ENCODE measurements at regions not wholly inside any gene's neighbourhood (a gene's known extent, or its start where the extent isn't known, plus 50 kb on each side); places are given as distances from the start of the nearest gene placed in this dataset.

- TF ChIP-seq ATF2 (CRISPR knock-in tag; IDR thresholded peaks at IDR 0.05; ENCODE audit: borderline replicate concordance, low read depth), result no peak
- no peak for TF ChIP-seq CREB1 (CRISPR knock-in tag; IDR thresholded peaks at IDR 0.05)
- no peak for TF ChIP-seq NR2C2 (CRISPR knock-in tag; IDR thresholded peaks at IDR 0.05)
- no peak for TF ChIP-seq MYBL2 (CRISPR knock-in tag; IDR thresholded peaks at IDR 0.05)
- TF ChIP-seq CTCF (IDR thresholded peaks at IDR 0.05), result no peak
- TF ChIP-seq JUN (CRISPR knock-in tag; IDR thresholded peaks at IDR 0.05), result no peak
- TF ChIP-seq IRF1 (CRISPR knock-in tag; IDR thresholded peaks at IDR 0.05), result no peak
- no peak for TF ChIP-seq SMAD3 (CRISPR knock-in tag; IDR thresholded peaks at IDR 0.05; ENCODE audit: borderline replicate concordance)
- no peak for TF ChIP-seq TEAD1 (CRISPR knock-in tag; IDR thresholded peaks at IDR 0.05)
Observed at GRCh38 chr10:109287858-109288257, 635.5 kb downstream of the XPNPEP1 start.

Data from WTC11 (cell line).